Limb (tissue), 2 donors: ENCODE measurements at regions not wholly inside any gene's neighbourhood (a gene's known extent, or its start where the extent isn't known, plus 50 kb on each side); places are given as distances from the start of the nearest gene placed in this dataset.

Experiments used
- DNase-seq, 2 donors: peaks; one replicate each; pipeline ENCODE4 v3.0.0-alpha.2; 2016; ENCODE audit errors: extremely low spot score in 2 of 2

DNA sequence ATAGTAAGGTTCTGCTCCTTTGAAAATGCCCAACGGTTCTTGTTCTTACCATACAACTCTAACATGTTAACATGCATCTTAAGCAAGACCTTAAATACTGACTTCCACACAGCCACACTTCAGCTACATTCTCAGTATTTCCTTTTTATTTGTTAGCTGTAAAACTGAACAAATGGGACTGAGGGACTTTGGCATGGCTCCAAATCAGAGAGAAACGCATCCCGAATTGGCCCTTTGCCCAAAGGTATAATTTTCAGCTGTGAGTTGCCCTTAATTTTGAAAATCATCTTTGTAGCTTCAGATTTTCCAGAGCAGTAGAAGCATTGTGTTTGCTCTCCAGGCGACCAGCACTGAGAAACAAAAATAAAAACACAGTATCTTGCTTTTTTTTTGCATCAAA lies 56.4 kb downstream of the NEUROD6 start:
- no peak for DNase-seq

DNA sequence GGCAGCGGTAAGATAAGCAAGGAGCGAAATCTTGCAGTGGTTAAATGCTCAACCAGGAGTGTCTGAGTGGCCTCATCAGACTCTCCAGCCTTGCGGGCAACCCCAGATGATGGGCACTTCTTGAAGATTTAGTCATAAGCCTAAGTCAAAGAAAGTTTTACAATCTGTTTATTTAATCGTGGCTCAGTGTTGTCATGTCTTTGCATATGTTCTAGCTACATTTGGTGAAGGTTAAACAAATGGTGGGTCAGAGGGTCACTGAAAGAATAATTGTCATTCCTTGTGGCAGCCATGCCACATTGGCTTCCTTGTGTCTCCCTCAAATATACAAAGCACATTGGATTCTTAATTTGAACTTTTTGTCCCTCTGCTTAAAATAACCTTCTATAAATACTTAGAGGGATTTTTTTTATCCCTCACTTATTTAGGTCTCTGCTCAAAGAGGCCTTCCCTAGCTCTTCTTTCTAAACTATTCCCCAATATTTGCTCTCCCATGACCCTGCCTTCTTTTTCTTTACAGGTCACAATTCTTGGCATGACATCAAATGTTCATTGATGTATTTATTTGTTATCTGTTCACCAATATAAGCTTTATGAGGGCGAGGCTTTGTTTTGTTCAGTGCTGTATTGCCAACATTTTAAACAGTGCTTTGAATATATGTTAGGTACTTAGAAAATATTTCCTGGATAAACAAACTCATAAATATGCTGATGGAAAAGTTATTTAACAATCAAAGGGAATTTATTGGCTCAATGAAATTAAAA lies 68.7 kb downstream of the NEUROD6 start:
- no peak for DNase-seq

DNA sequence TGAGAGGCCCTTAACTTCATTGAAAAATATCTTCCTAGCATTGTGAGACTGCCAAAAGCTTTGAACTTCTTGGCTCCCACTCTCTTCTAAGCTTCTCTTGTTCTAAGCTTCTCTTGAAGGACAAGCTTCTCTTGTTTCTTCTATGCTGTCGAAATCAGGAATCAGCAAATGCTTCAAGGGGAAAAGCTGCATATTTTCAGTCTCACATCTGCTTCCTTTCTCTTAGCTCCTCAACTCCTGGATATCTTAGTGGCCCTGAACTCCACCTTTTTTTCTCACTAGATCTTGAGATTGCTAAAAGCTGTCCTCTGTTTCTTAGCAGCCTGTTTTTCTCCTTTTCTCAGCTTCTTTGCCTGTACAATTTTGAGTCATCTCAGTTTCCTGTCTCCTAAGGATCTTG lies 73.0 kb downstream of the NEUROD6 start:
- no peak for DNase-seq

DNA sequence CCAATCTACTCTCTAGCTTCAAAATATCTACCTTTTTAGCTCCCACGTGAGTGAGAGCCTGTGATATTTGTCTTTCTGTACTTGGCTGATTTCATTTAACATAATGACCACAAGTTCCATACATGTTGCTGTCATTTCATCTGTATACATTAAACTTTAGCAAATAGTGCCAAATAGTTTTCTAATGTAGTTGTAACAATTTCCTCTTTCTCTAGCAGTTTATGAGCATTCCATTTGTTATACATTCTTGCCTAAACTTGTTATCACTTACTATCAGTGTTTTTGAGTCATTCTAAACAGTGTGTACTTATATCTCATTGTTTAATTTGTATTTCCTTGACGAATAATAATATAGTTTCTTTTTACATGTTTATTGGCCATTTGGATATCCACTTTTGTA lies 77.2 kb downstream of the NEUROD6 start:
- no peak for DNase-seq

DNA sequence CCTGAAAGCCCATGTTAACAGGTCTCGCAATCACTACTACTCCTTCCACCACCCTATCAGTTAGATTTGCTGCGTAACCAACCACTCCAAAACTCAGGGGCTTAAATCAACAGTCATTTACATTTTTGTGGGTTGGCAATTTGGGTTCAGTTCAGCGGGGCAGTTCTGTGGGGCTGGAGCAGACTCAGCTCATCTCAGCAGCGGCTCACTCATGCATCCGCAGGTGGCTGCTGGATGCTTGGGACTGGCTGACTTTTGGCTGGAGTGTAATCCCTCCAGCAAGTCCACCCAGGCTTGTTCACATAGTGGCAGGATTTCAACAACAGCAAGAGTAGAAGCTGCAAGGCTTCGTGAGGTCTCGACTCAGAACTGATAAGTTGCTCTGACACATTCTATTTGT lies 79.2 kb downstream of the NEUROD6 start:
- DNase-seq: no peak

DNA sequence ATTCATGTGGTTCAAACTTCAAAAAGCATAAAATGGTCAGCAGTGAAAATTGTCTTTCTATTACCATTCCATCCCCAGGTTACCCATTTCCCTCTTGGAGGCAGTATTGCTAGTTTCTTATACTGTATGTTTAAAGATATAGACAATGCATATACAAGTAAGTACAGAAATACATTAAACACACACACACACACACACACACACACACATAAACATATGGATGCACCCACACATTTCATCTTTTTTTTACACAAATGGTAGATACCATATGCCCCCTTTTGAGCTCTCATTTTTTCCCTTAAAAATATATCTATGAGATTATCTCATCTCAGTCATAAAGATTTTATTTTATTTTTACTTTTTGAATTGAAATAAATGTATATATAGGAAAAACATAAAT lies 79.7 kb downstream of the NEUROD6 start:
- no peak for DNase-seq

DNA sequence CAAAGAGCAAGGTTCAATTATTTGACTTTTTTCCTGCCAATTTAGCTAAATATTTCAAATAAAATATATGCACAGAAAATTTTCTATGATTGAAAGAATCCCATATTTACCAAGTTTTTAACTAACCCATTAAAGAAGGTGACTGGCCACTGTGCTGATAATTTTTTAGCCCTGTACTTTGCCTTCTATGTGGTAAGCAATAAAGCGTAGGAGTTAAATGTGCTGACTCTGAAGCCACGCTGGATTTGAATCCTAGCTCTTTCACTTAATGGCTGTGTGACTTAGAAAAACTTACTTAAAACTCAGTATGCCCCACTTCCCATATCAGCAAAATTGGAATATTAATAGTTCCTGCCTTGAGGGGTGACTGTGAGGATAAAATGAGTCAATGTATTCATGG lies 82.1 kb downstream of the NEUROD6 start:
- no peak for DNase-seq

DNA sequence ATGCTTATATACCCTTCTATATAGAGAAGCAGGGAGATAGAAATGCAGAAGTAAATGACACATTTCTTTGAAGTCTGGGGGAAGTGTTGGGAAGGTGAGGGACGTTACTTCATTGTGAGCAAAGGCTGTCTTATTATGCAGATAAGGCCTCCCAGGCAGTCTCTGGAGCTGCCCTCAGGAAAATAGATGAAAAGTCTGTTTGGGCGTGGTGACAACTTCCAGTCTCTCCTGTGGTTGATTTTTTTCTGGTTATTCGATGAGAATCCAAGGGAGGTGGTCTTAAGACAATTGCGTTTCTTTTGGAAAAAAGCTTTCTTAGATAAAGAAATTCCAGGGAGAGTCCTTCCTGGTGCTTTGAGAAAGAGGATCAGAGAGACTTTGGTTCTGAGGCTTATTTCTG lies 84.0 kb downstream of the NEUROD6 start:
- no peak for DNase-seq

DNA sequence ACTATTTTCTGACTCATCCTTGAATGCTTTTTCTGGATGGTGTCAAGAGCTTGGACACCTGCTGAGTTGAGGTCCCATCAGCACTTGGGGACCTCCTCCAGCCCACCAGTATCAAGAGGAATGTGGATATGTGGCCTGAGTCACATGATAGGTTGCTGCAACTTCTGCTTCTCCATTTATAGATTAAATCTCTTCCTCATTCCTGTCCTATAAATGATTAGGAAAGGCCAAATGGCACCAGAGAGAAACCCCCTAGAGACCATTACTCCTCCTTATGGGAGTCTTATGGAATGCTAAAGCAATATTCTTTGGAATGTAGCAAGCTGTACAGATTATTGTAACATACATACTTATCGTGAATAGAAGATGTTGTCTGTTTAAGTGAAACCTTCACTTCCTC lies 85.6 kb downstream of the NEUROD6 start:
- DNase-seq: no peak

DNA sequence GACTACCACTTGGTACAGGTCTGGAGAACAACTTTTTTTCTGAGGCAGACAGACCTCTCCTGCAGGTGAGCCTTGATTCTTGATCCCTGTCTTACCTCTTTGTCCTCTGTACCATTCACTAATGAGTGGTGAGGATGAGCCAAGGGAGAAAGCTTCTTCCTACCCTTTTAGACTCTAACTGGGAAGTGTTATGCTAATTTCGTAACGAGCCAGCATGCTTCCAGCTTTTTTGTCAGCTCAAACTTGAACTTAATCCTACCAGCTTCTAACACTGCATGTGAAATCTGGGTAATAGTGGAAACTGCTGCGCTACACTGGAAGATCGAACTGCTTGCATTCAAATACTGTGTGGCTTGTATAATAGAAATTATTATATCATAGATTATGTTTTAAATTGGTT lies 87.0 kb downstream of the NEUROD6 start:
- DNase-seq: no peak

DNA sequence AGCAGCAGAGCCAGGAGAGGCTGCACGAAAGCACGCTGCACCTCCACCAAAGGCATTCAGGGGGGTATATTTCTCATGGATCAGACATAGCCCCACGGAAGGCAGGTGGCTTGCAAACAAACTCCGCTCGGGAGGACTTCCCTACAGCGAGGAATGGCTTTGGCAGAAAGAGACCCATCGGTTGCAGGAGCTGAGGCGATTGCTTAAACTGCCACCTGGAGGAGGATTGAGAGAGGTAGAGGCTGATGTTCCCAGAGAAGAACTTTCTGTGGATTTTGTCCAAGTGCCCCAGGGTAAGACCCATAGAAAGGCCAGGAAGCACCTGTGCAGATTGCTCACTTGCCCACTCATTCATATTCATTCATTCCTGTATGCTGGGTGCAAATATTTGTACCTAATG lies 89.1 kb downstream of the NEUROD6 start:
- no peak for DNase-seq

DNA sequence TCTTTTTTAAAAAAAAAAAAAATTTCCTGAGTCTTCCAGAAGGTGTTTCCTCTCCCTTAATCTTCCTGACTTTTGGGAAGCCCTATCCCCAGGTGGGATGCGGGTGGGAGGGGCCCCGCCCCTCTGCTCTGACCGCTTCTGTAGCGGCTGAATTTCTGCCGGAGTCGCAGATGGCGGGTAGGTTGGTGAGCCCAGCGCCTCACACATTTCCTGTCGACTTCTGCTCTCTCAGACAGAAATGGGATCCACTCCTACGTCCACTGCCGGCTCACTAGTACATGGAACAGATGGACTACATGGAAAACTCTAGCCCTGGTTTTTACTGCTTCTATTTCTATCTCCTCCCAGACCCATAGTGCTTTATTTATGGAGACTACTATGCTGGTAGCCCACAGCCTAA lies 90.9 kb downstream of the NEUROD6 start:
- no peak for DNase-seq

DNA sequence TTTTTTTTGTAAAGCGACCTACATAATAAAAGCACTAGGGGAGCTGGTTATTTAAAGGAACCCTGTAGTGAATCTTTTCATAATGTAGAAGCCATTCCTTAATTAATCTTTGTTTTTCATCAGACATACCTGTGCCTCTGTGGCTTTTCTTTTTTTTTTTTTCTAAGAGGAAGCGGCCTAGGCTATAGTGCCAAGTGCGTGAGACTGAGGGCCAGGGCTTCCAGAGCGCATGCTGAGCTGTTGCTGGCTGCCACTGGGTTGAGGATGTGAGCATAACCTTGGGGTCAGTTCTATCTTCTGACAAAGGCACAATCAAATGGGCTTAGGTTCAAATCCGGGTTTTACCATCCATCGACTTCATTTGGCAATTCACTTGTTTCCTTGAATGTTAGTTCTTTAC lies 103.7 kb downstream of the NEUROD6 start:
- no peak for DNase-seq

DNA sequence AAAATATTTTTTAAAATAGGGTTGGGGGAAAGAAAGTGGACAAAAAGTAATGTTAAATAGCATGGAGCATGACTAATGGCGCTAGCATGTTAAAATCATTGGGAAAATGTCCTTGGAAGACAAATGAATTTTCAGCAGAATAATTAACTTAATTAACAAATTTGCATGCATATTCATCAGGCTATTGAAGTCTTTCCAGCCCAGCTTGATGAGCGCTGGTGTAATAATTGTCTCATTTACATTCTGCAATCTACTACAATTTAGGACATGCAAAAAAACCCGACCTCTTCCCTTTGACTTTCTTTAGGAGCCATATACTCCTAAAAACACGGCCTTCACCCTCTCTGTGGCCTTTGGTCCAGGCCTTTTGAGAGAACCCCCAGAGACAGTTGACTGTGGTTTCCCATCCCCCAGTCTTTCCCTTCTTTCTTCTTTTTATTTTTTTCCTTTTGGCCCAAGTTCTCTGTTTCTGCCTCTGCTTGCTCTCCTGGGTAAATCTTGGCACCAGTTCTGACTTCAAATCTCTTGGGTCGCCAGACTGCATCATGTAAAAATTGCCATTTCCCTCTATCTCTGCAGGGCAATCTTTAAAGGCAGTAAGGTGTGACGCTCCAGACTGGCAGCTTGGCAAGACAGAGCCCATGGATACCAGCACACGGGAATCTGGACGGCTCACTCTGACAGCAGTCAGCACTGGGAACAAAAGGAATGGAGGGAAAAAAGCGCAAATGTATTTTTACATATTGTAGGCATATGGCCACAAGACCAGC lies 105.5 kb downstream of the NEUROD6 start:
- no peak for DNase-seq

DNA sequence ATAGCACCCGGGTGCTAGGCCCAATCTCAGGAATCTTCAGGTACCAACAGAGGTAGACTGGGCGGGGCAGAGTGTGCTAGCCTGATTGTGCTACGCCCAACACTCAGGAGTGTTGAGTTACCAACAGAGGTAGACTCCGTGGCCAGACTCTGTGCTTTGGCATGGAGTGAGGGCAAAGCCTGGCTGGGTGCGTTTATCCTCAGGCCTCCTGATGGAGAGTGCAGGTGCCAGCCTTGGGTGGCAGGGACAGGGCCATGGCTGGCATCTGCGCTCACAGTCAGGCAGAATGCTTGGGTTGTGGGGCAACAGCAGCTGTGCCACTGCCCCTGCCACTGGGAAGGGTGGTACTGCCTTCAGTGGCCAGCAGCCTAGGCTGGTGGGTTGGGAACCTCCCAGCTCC lies 111.6 kb downstream of the NEUROD6 start:
- DNase-seq: no peak

DNA sequence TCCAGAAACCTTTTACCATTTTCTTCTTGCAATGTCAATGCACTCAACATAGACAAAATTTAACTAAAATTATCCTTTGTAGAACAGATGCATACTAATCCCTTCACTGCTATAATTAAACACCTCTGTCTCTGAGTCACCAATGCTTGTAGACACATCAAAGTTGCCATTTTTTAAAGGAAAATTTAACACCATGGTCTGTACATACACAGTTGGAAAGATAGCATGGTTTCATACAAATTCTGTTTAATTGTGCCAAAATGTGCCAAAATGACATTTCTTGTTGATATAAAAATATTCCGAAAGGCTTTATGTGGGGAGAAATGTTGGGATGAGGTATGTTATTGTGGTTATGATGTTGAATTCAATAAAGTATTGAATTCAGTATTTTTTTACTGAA lies 125.8 kb downstream of the NEUROD6 start:
- no peak for DNase-seq

DNA sequence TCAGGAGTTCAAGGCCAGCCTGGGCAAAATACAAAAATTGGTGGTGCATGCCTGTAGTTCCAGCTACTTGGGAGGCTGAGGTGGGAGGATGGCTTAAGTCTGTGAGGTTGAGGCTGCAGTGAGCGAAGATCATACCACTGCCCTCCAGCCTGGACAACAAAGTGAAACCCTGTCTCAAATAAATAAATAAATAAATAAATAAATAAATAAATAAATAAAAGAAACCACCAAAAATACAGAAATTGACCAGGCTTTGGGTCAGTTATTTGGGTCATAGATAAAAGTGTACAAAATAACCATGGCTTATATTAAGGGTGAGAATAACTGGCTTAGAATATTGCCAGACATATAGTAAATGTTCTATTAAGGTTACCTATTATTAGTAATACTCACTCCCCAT lies 129.2 kb downstream of the NEUROD6 start:
- no peak for DNase-seq

DNA sequence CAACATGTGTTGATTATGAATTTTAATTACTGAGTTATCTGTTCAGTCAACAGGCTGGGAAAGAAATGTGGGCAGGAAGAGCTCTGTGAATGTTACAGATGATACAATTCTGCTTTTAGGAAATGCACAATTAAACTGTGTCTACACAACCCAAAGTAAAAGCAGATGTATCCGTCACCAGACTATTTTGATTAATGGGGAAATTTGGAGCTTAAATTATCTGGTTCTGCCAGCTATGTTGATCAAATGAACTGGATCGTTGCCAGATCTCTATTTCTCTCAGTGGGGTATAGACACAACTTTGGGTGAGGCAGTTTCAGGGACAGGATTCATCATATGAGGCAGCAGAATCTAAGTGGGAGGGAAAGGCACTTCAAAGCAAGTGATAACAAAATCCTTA lies 136.5 kb downstream of the NEUROD6 start:
- DNase-seq: no peak

DNA sequence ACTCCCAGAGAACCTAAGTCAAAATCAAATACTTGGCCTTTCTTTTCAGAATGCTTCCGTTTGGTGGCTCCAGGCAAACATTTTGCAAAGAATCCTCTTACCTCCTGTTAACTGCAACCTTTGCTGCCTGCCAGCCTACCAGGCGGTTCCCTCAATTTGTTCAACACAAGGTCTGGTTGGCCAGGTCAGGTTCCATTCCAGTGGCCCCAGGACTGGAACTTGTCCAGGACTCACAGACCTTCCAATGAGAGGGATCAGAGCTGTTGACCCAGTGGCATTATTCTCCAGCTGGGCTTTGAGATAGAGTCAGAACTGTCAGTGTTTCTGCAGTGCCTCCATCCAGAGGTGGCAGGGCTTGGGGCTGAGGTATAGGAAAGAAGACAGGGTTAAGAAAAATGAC lies 137.0 kb downstream of the NEUROD6 start:
- DNase-seq: no peak

DNA sequence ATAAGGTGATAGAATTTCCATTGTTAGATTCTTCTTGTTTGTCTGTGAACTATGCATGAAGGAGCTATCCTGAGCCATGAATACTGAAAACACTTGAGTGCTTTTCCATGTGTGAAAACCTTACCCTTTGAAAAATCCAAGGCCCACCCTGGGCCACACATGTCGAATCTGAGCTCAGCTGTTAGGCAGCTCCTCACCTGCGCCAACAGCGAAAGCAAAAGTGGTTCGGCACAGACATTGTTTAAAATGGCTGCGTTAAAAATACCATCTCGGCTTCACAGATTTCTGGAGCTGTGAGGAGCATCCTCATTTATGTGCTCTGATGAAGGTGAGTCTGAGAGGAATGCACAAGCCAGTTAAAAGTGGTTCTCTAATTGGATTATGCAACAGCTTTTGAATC lies 137.7 kb downstream of the NEUROD6 start:
- no peak for DNase-seq

DNA sequence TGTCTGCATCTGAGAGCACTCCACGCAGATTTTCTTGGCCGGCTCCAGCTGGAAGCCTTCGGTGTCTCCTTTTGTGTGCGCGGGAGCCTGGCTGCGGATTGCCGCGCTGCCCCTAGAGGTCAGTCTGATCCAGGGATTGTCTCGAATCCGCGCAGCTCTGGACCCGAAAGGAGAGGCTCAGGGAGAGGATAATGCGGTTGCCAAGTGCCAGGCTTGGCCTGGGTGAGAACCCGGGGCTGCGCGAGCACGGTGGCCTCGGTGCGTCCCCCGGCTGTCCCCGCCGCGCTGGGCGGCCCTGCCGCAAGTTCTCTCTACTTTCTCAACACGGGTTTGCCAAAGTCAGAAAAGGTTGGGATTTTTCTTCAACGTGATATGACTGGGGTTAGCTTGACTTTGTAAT lies 140.9 kb downstream of the ADCYAP1R1 start:
- DNase-seq: peak; percentile 71 to 85

DNA sequence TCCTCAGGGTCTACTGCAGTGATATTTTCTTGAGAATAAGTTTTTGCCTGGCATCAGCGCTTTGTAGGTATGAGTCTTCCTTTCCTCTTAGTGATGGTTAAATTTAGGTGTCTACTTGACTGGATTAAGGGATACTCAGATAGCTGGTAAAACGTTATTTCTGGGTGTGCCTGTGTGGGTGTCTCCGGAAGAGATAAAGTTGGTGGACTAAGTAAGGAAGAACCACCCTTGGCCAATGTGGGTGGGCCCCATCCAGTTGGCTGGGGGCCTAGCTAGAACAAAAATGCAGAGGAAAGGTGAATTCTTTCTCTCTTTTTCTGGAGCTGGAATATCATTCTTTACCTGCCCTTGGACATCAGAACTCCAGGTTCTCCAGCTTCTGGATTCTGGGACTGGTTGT lies 138.8 kb downstream of the ADCYAP1R1 start:
- DNase-seq: no peak

DNA sequence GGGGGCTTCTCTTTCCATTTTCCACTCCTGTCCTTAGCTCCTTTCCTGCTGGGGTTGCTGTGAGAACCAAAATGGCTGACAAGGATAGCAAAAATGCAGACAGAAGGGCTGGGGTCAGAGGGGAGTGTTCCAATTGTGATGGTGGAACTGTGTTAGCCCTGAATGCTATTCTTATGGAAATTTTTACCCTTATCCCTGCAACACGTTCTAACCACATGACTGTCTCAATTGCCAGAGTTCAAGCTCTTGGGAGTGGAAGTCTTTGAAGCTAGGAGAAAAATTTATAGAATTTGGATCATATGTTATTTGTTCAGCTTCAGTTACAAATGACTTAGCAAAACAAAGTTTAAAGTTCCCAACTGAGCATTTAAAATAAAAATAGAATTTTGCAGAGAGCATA lies 134.1 kb downstream of the ADCYAP1R1 start:
- peak in 1 of 2 donors; percentile 61 for DNase-seq
